ENCODE measurements at regions not wholly inside any gene's neighbourhood (a gene's known extent, or its start where the extent isn't known, plus 50 kb on each side); places are given as distances from the start of the nearest gene placed in this dataset.
A peak's percentile ranks its signal among the peaks of the same experiment; 100 is the strongest.

- Mint-ChIP-seq H3K9me3 (no peaks in the 10 kb centered on the region), H3K27ac (no peak overlapping the region), H3K4me3 (no peak overlapping the region), H3K36me3 (no peaks in the 10 kb centered on the region), H3K4me1 (no peaks in the 10 kb centered on the region), H3K27me3 (ENCODE audit: low read depth in 2 of 2) (peaks cover 35 to 41% of the 10 kb centered on the region in 2 donors)
- no peak overlapping the region for H3K27ac ChIP-seq (ENCODE audit: low read length)
- H3K36me3 ChIP-seq (ENCODE audit: control insufficient read depth, insufficient read depth, low read length), result no peaks in the 10 kb centered on the region
- DNase-seq, result no peak
- peaks cover 3% of the 10 kb centered on the region for H3K27me3 ChIP-seq (ENCODE audit: control insufficient read depth, insufficient read depth, low read length)
- WGBS (ENCODE audit: insufficient coverage), result 82% methylated on average over 12 of the region's 12 CpGs
- no peak for TF ChIP-seq CTCF (IDR thresholded peaks at IDR 0.05)
- no peak for ATAC-seq
- intact Hi-C loops (cut with micrococcal nuclease), result no loop called here
- H3K4me3 ChIP-seq (ENCODE audit: low read length), result no peak overlapping the region
- no peaks in the 10 kb centered on the region for H3K9me3 ChIP-seq (ENCODE audit: control insufficient read depth, insufficient read depth, low read length)
- peaks cover 10% of the 10 kb centered on the region for H3K4me1 ChIP-seq (ENCODE audit: control insufficient read depth, insufficient read depth, low read length)
Observed at GRCh38 chr14:105878125-105878524, 351.7 kb downstream of the TMEM121 start.

GRCh38 chr14:105878554-105878953, 352.2 kb downstream of the TMEM121 start:
- H3K4me1 Mint-ChIP-seq, result no peaks in the 10 kb centered on the region
- Histone ChIP-seq H3K27me3 (ENCODE audit: control insufficient read depth, insufficient read depth, low read length) (peaks cover 3% of the 10 kb centered on the region), H3K4me3 (ENCODE audit: low read length) (no peak overlapping the region), H3K4me1 (ENCODE audit: control insufficient read depth, insufficient read depth, low read length) (peaks cover 10% of the 10 kb centered on the region), H3K27ac (ENCODE audit: low read length) (no peak overlapping the region), H3K9me3 (ENCODE audit: control insufficient read depth, insufficient read depth, low read length) (no peaks in the 10 kb centered on the region), H3K36me3 (ENCODE audit: control insufficient read depth, insufficient read depth, low read length) (no peaks in the 10 kb centered on the region)
- no peak overlapping the region for H3K27ac Mint-ChIP-seq
- WGBS (ENCODE audit: insufficient coverage), result 84% methylated on average over 13 of the region's 13 CpGs
- no peak for ATAC-seq
- no peak for DNase-seq
- H3K4me3 Mint-ChIP-seq, result no peak overlapping the region
- peaks cover 33 to 38% of the 10 kb centered on the region in 2 donors for H3K27me3 Mint-ChIP-seq (ENCODE audit: low read depth in 2 of 2)
- no peaks in the 10 kb centered on the region for H3K9me3 Mint-ChIP-seq
- no peak for TF ChIP-seq CTCF (IDR thresholded peaks at IDR 0.05)
- H3K36me3 Mint-ChIP-seq, result no peaks in the 10 kb centered on the region
- intact Hi-C loops (cut with micrococcal nuclease), result no loop called here

- ATAC-seq (no peak), DNase-seq (peak in 1 of 2 donors; percentile 11)
- Mint-ChIP-seq H3K4me3 (no peak overlapping the region), H3K4me1 (no peaks in the 10 kb centered on the region), H3K27me3 (ENCODE audit: low read depth in 2 of 2) (peaks cover 28 to 38% of the 10 kb centered on the region in 2 donors), H3K27ac (no peak overlapping the region), H3K9me3 (no peaks in the 10 kb centered on the region), H3K36me3 (no peaks in the 10 kb centered on the region)
- no peak for TF ChIP-seq CTCF (IDR thresholded peaks at IDR 0.05)
- no peak overlapping the region for H3K27ac ChIP-seq (ENCODE audit: low read length)
- WGBS (ENCODE audit: insufficient coverage), result 24% methylated on average over 7 of the region's 7 CpGs
- H3K27me3 ChIP-seq (ENCODE audit: control insufficient read depth, insufficient read depth, low read length), result peaks cover 3% of the 10 kb centered on the region
- intact Hi-C loops (cut with micrococcal nuclease), result no loop called here
- H3K9me3 ChIP-seq (ENCODE audit: control insufficient read depth, insufficient read depth, low read length), result no peaks in the 10 kb centered on the region
- H3K36me3 ChIP-seq (ENCODE audit: control insufficient read depth, insufficient read depth, low read length), result no peaks in the 10 kb centered on the region
- H3K4me3 ChIP-seq (ENCODE audit: low read length), result peak overlapping the region; percentile 14
- H3K4me1 ChIP-seq (ENCODE audit: control insufficient read depth, insufficient read depth, low read length), result peaks cover 10% of the 10 kb centered on the region
Observed at GRCh38 chr14:105879503-105879866, 353.1 kb downstream of the TMEM121 start.

- Mint-ChIP-seq H3K36me3 (no peaks in the 10 kb centered on the region), H3K27me3 (ENCODE audit: low read depth in 2 of 2) (peaks cover 28 to 36% of the 10 kb centered on the region in 2 donors), H3K9me3 (no peaks in the 10 kb centered on the region), H3K27ac (no peak overlapping the region), H3K4me1 (no peaks in the 10 kb centered on the region), H3K4me3 (no peak overlapping the region)
- Histone ChIP-seq H3K9me3 (ENCODE audit: control insufficient read depth, insufficient read depth, low read length) (no peaks in the 10 kb centered on the region), H3K4me3 (ENCODE audit: low read length) (peak overlapping the region; percentile 14), H3K27me3 (ENCODE audit: control insufficient read depth, insufficient read depth, low read length) (peaks cover 3% of the 10 kb centered on the region), H3K27ac (ENCODE audit: low read length) (no peak overlapping the region), H3K36me3 (ENCODE audit: control insufficient read depth, insufficient read depth, low read length) (no peaks in the 10 kb centered on the region), H3K4me1 (ENCODE audit: control insufficient read depth, insufficient read depth, low read length) (peaks cover 10% of the 10 kb centered on the region)
- no peak for TF ChIP-seq CTCF (IDR thresholded peaks at IDR 0.05)
- 17% methylated on average over 12 of the region's 14 CpGs for WGBS (ENCODE audit: insufficient coverage)
- intact Hi-C loops (cut with micrococcal nuclease), result no loop called here
- DNase-seq (no peak), ATAC-seq (no peak)
Observed at GRCh38 chr14:105879867-105880561, 353.6 kb downstream of the TMEM121 start.

All from natural killer cell (primary cell).